HG03025 (cell line): ENCODE measurements at regions not wholly inside any gene's neighbourhood (a gene's known extent, or its start where the extent isn't known, plus 50 kb on each side); places are given as distances from the start of the nearest gene placed in this dataset.
"Not testable (repeated sequence)": the region's sequence is repeated elsewhere in the genome, so short reads cannot be mapped to it uniquely, and the experiment has no call there.

Source experiments
- ATAC-seq: cut with Tn5 transposase; IDR thresholded peaks from one replicate; pipeline ENCODE4 v1.9.1; 2021; ENCODE audit warnings: mild to moderate bottlenecking, moderate library complexity; ENCODE audit not compliant: unreplicated experiment, low FRiP score

DNA sequence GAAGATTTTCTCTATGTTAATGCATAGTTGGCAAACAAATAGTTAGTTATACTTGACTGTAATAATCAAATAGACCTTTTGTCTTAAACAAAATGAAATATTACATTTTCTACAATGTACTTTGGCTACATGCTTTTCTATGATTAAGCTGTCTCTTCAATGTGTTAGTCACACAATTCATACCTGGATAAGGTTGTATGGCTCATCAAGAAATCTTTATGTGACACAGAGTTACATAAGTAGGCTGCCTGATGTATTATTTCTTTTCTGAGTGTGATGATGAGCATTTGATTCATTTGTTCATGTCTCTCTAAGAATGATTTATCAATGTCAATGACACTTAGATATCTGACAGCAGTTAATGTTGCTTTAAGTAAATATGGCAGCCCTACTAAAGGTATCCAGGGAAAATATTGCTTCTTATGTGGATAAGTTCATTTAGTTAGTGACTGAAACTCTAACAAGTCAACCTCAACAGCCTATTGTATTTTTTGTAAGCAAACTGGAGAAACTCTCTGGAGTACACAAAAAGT, 157.4 kb upstream of the SOX2 start:
- ATAC-seq = no peak

DNA sequence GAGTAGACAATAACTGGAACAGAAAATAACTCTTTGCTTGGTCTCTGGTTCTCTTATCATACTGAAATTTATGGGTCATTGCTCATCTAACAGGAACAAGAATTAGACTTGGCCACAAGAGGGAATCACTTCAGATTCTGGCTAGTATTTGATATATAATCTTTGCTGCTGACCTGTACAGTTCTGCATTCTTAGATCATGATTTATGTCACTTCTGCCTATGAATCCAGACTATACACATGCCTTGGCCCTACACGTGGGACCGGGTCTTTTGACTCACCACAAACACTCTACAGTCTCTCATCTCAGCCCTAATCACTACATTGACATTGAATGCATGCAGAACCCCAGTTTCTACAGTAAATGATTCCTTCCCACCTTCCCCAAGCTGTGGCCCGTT, 162.5 kb upstream of the SOX2 start:
- ATAC-seq = no peak

DNA sequence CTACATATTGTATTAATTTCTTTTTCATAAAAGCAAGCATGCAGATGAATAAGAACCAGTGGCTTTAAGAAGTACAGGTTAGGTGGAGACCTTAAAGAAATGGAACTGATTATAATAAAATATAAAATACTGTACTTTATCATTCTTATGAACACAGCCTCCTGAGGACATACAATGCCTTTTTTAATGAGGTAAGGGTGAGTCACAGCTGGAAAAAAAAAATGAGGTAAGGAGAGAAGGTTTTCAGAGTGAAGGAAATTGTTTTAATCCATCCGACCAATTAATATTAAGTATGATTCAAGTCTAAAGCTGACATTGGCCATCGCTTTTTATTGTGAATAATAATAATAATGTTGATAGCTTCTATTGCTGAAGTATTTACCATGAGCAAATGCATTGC, 170.3 kb upstream of the SOX2 start:
- ATAC-seq = no peak

DNA sequence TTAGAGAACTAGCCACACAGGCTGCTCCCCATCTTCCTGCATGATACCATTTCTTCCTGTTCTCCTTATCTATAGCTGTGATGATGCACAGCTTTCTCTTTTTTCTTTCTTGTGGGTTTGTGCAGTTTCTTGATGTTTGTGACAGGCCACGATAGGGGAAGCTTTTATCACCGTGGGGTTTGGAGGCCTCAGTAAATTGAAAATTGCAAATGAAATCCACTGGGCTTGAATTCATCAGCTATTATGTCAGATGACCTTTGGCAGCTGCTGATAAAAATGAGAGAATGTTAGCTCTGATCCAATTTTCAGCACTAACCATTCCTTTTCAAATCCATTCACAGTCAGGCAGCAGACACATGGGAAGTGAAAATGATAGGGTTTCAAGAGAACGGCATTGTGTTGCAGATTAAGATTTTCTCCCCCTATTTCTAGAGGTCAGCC, 176.9 kb upstream of the SOX2 start:
- no peak for ATAC-seq

DNA sequence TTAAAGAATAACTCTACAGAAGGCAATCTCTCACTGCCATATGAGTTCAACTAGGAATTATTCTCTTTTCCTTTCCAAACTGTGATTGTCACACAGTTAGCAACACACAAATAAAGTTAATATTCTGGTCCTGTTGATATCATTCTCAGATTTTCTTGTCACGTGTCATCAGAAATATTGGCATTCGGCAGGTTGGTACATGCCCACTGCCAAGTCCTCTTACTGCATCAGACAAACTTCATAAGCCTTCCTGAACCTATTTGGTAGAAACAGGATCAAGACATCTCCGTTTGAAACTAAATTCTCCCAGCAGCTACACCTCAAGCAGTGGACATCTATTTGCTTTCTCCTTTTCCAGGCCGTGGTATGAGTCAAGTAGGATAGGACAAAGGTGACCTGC, 177.9 kb upstream of the SOX2 start:
- no peak for ATAC-seq

DNA sequence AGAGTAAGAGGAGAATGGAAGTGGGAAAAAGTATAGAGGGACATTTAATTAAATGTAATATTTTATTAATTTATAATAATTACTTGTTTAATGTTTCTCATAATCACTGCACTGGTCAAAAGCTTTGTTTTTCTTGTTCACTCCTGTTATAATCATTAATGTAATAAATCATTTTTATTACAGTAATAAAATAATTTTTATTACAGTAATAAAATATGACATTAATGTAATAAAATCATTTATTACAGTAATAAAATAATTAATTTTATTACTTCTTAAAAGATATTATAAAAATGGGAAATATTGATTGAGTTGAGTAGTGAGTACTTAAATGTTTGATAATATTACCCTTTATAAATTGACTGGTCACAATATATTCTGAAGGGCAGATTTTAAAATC, 181.1 kb upstream of the SOX2 start:
- no peak for ATAC-seq

DNA sequence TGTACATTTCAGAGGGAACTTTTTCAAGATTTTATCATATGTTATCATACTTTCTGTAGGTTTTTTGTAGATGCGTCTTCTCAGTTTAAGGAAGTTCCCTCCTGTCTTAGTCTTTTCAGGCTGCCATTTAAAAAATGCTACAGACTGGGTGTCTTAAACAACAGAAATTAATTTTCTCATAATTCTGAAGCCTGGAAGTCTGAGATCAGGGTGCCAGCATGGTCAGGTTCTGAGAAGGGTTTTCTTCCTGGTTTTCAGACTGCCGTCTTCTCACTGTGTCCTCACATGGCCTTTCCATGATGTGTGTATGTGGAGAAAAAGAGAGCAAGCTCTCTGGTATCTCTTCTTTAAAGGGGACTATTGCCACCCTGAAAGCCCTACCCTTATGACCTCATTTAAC, 189.9 kb upstream of the SOX2 start:
- ATAC-seq = no peak

DNA sequence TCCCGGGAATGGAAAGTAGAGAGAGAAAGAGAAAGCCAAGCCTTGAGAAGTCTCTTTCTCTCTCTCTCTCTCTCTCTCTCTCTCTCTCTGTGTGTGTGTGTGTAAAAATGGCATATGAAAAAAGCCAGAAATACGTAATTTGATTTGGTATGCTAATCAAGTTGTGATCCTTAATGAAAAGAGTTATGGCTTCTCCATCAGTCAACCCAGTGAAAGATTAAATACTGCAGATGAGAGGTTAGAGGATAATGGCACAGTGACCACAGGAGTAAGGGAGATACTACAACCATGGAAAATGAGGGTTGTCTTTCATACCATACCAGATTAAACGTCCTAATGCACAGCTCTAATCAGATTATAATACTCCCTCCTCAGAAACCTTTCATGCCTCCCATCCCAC, 193.5 kb upstream of the SOX2 start:
- no peak for ATAC-seq

DNA sequence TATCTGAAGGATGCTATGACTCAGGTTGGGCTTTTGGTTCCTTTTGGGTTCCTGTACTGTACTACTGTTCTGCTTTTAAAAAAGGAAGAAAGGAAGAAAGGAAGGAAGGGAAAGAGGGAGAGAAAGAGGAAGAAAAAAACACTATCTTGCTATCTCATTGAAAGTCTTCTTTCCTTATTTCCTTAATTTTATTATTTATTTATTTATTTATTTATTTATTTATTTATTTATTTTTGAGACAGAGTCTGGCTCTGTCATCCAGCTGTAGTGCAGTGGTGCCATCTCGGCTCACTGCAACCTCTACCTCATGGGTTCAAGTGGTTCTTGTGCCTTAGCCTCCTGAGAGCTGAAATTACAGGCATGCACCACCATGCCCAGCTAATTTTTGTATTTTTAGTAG, 198.9 kb upstream of the SOX2 start:
- ATAC-seq = no peak

DNA sequence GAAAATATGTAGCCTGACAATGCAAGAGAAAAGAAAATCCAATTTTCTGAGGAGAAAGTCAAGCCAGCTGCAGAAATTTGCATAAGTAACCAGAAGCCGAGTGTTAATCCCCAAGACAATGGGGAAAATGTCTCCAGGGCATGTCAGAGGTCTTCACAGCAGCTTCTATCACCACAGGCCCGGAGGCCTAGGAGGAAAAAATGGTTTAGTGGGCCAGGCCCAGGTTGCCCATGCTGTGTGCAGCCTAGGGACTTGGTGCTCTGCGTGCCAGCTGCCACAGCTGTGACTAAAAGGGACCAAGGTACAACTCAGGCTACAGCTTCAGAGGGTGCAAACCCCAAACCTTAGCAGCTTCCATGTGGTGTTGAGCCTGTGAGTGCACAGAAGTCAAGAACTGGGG, 201.2 kb upstream of the SOX2 start:
- ATAC-seq = no peak

DNA sequence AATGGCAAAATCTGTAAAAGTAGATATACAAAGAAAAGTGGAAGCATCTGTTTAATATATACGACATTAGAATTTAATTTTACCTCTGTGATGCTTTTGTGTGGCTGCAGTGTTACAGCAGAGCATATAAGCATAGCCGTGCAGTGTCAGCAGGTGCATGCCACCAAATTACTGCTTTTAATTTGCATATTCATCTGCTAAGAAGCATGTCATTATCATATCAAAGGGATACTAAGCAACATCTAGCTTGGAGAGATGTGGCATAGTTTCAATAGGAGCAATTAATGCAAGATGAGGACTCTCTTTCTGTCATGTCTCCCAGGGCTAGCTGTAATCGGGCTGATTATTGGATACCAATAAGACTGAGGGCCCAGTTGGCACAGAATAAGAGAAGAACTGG, 214.4 kb upstream of the SOX2 start:
- no peak for ATAC-seq

DNA sequence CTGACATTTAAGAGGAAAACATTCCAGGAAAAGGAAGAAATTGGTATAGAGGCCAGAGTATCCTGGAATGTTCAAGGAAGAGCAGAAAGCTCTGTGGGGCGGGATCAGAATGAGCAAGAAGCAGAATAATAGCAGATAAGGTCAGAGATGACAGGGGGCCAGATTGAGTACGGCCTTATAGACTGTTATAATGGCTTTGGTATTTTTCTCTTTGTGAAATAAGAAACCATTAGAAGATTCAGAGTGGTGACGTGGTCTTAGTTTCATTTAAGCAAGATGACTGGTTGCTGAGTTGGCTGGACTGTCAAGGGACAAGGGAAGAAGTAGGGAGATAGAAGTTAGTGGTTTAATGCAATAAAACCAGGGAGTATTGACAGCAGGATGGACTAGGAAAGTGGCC, 218.3 kb upstream of the SOX2 start:
- ATAC-seq = no peak

DNA sequence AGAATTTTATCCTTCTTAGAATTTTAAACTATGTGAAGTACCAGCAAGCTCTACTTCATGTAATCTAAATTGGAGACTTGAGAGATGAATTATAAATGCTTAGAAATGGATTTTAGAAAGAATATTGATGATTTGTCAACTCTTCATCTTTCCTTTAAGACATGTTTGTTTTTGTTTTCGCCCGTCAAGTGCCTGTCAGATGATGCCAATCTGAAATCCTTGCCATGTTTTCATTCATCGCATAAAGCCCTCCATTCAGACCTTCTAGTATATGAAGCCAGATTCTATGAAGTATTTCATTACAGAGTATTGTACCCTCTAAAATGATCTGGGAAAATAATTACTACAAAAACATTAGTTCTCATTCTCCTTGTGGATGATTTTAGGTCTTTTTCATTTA, 223.2 kb upstream of the SOX2 start:
- no peak for ATAC-seq

DNA sequence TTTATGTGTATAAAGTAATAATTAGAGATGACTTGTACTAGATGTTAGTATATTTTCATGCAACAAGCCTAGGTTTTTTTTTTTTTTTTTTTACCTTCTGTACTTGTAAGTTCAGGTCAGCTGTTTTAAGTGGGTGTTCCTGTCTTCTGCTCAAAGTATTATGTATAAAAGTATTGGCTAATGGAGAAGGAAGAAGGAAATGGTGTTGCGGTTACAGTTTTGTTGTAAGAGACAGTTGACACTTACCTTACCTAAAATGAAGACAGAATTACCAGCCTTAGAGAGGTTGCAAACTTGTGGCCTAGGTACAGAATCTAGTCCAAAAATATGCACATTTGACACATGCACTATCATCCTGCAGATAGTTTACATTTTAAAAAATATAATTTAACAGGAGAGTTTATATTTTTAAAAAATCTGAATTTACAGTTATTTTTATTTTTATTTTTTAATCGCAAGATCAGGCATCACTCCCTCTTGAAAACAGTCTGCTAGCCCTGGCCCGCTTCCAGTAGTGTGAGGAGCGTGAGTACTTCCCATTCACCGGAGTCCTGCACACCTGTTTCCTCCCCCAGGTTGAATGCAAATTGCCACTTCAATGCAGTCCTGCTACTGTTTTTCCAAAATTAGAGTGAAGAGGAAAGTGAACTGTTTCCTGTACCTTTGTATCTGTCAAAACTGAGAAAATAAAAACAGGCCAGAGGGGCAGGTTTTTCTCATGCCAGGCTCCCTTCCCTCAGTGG, 224.3 kb upstream of the SOX2 start:
- no peak for ATAC-seq

DNA sequence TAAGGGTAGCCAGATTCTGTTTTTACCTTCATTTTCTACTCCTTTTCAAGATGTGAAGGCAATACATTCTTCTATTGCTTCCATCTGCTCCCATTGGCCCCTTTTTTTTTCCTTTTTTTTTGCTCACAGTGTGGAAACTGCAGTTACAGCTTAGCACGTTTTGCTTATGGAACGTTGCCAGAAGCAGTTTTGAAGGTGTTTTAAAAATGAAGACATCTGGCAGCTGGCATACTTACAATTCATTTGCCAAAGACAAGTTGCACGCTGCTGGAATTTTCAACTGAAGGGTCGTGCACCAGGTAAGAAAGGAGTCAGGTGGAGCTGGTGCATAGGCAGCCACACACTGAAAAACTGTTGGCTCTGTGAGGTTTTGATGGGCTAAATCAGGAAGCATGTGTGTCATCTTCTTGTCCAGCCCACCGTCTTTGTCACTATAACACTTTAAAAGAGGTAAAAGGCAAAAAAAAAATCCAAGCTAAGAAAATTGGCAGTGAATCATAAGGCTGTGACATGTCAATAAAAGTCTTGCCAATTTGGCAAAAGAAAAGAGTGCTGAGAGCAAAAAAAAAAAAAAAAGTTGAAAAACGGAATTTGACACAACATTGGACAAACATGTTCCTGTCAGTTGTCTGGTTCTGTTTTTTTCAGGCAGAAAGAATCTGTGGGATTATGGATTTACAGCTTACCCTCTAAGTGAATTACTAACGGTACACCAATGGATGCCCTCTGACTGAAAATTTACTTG, 225.4 kb upstream of the SOX2 start:
- ATAC-seq = no peak

DNA sequence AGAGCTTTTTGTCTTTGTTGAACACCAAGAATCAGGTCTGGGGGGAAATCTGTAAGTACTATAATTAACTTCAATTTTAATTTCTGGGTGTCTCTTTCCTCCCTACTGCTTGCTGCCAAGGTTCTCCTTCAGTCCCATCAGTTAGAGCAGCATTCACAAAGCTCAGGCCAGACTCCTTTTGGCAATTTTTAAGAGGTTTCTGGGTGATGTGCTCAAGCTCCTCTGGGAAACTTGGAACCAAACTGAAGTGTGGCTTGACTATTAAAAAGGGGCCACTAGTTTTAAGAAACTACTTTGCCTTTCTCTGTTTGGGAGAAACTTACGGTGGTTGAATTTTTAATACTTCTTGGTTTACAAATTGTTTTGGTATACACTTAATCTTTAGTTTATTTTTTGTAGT, 227.7 kb upstream of the SOX2 start:
- ATAC-seq = no peak

DNA sequence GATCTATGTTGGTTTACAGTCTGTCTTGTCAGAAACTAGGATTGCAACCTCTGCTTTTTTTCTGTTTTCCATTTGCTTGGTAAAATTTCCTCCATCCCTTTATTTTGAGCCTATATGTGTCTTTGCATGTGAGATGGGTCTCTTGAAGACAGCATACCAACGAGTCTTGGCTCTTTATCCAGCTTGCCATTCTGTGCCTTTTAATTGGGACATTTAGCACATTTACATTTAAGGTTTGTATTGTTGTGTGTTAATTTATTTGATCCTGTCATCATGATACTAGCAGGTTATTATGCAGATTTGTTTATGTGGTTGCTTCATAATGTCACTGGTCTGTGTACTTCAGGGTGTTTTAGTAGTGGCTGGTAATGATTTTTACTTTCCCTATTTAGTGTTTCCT, 236.6 kb upstream of the SOX2 start:
- not testable (repeated sequence) for ATAC-seq

DNA sequence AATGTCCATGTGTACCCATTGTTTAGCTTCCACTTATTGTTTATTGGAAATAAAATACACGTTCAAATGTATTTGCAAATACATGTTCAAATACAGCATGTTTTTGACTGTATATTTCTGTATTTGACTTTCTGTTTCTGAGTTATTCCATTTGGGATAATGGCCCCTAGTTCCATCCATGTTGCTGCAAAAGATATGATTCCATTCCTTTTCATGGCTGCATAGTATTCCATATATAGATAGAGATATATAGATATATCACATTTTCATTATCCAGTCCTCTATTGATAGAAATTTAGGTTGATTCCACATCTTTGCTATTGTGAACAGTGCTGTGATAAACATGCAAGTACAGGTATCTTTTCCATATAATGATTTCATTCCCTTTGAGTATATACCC, 241.4 kb upstream of the SOX2 start:
- ATAC-seq = no peak

DNA sequence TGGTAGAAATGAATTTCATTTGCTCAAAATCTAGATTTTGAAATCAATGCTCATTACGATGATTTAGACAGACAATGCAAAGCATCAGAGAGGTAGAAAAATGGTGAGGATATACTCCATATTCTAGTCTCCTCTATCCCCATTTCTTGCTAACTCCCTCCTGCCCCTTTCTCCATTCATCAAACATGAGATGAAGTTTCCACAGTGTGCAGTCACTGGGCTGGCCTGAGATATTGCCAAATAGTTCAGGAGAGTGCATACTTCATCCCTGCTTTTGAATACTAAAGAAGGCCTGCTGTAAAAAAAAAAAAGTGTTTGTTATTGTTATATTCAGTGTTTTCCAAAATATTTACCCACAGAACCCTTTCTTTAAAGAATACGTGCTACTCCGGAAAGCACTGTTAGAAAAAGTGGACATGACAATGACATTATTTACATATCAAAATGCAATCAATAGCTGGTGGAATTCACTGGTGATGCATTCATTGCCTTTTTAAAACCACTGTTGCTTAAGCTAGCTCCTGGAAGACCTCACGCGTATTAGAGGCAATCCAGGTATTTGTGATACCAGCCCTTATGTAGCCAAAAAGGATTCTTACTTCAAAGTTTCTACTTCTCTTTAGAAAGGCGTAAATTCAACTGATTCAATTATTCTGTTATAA, 247.6 kb upstream of the SOX2 start:
- ATAC-seq = no peak

DNA sequence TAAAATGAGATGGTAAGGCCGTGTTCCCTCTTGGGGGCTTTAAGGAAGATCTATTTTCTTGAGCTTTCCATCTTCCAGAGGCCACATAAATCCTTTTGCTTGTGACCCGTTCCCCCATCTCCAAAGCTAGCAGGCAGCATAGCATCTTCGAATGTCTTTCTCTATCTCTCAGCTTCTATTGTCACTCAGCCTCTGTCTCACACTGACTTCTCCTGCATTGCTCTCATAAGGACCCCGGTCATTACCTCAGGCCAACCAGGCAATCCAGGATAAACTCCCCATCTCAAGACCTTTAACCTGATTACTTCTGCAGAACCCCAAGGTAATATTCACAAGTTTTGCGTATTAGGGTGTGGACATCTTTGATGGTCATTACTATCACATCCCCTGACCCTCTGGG, 250.3 kb upstream of the SOX2 start:
- no peak for ATAC-seq

DNA sequence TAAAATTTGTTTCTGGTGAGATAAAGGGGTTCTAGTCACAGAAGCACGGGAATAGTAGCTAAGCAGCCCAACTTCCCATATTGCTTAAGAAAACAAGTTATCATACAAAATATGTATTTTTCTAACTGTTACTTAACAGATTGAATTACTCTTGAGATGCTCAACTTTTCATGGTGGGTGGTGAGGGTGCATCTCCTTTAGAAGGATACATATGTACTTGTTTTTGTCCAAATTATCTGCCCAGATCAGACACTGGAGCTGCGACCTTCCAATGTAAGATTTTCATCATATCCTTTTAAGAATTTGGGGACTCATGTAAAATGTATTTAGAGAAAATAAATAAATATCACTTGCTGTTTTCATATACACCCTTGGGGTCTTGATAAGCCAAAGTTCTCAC, 252.2 kb upstream of the SOX2 start:
- ATAC-seq = no peak

DNA sequence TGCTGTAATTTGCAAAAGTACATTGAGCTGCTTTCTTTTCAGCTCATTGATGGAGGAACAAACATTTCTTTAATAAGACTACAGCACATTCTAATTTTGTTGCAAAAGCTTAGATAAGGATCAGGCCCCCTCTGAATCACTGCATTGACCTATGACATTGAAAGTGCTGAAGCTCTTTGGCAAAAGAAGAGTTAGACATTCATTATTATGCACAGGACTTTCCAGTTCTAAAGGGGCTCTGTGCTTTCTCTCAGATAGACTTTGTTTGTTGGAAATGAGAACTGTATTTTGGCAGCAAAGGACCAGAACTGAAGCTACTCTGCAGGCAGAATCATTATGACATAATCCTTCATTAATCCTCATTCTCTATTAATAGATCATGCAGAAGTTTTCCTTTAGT, 252.9 kb upstream of the SOX2 start:
- no peak for ATAC-seq
